ENCODE measurements at regions not wholly inside any gene's neighbourhood (a gene's known extent, or its start where the extent isn't known, plus 50 kb on each side); places are given as distances from the start of the nearest gene placed in this dataset.

- DNase-seq: no peak
Observed at GRCh38 chr9:89724659-89725058, 119.8 kb downstream of the GADD45G start.

- no peak for DNase-seq
Observed at GRCh38 chr9:89725271-89725670, 120.5 kb downstream of the GADD45G start.

GRCh38 chr9:89729954-89730530 is 125.2 kb downstream of the GADD45G start:
- DNase-seq: no peak

GRCh38 chr9:89730715-89731114 is 125.9 kb downstream of the GADD45G start:
- DNase-seq: no peak

GRCh38 chr9:89731262-89732182 is 126.7 kb downstream of the GADD45G start:
- no peak for DNase-seq

- no peak for DNase-seq
Observed at GRCh38 chr9:89732295-89732938, 127.6 kb downstream of the GADD45G start.

- no peak for DNase-seq
Observed at GRCh38 chr9:89732939-89733324, 128.1 kb downstream of the GADD45G start.

- DNase-seq: no peak
Observed at GRCh38 chr9:89734600-89735041, 129.8 kb downstream of the GADD45G start.

- no peak for DNase-seq
Observed at GRCh38 chr9:89738137-89738932, 133.5 kb downstream of the GADD45G start.

GRCh38 chr9:89739511-89739910 is 134.7 kb downstream of the GADD45G start:
- DNase-seq: no peak

- DNase-seq: no peak
Observed at GRCh38 chr9:89739916-89740315, 135.1 kb downstream of the GADD45G start.

GRCh38 chr9:89740722-89741121 is 135.9 kb downstream of the GADD45G start:
- DNase-seq: no peak

GRCh38 chr9:89742660-89743059 is 137.8 kb downstream of the GADD45G start:
- DNase-seq: no peak

- peak; percentile 6 for DNase-seq
Observed at GRCh38 chr9:89743216-89743572, 138.4 kb downstream of the GADD45G start.

GRCh38 chr9:89743573-89744254 is 138.9 kb downstream of the GADD45G start:
- peak; percentile 26 for DNase-seq

GRCh38 chr9:89744255-89744648 is 139.4 kb downstream of the GADD45G start:
- no peak for DNase-seq

- DNase-seq: no peak
Observed at GRCh38 chr9:89744730-89745129, 139.9 kb downstream of the GADD45G start.

GRCh38 chr9:89745601-89746376 is 141.0 kb downstream of the GADD45G start:
- DNase-seq: no peak

GRCh38 chr9:89746385-89747116 is 141.7 kb downstream of the GADD45G start:
- no peak for DNase-seq

- DNase-seq: no peak
Observed at GRCh38 chr9:89747596-89747995, 142.8 kb downstream of the GADD45G start.
